HCT116 (cell line): ENCODE measurements at regions not wholly inside any gene's neighbourhood (a gene's known extent, or its start where the extent isn't known, plus 50 kb on each side); places are given as distances from the start of the nearest gene placed in this dataset.

Experiments
- ELF1 ChIP-seq: IDR thresholded peaks from 2 replicates; pipeline ENCODE4 v1.6.1; 2012; ENCODE audit warnings: low read depth, borderline replicate concordance
- POLR2A ChIP-seq: IDR thresholded peaks from 2 replicates; pipeline ENCODE4 v1.7.0; 2011; ENCODE audit warnings: borderline replicate concordance; ENCODE audit not compliant: insufficient read depth, insufficient read length; ENCODE audit errors: extremely low read depth
- POLR2AphosphoS5 ChIP-seq: IDR thresholded peaks from 2 replicates; pipeline ENCODE4 v1.6.1; 2011; ENCODE audit warnings: mild to moderate bottlenecking, low read depth, low read length, moderate library complexity
- RAD21 ChIP-seq: IDR thresholded peaks from 2 replicates; pipeline ENCODE4 v1.6.1; 2012; ENCODE audit warnings: low read depth, mild to moderate bottlenecking
- SIN3A ChIP-seq: IDR thresholded peaks from 2 replicates; pipeline ENCODE4 v1.6.1; 2012; ENCODE audit warnings: low read depth
- TF ChIP-seq, protein P1 (sequence below), 3 experiments: fragments of 200-600 bp in 1 of 3; sonication (generic) in 1 of 3; IDR thresholded peaks in 2 of 3; conservative IDR thresholded peaks in 1 of 3; 2 replicates each; pipeline ENCODE4 v1.5.1; 2012 to 2017; ENCODE audit warnings: low read depth in 2 of 3, low read length in 2 of 3, antibody characterized with exemption in 1 of 3, borderline replicate concordance in 1 of 3, control low read depth in 1 of 3, mild to moderate bottlenecking in 1 of 3, mixed read lengths in 1 of 3, mixed run types in 1 of 3, moderate library complexity in 1 of 3; ENCODE audit not compliant: insufficient read depth in 1 of 3

DNA sequence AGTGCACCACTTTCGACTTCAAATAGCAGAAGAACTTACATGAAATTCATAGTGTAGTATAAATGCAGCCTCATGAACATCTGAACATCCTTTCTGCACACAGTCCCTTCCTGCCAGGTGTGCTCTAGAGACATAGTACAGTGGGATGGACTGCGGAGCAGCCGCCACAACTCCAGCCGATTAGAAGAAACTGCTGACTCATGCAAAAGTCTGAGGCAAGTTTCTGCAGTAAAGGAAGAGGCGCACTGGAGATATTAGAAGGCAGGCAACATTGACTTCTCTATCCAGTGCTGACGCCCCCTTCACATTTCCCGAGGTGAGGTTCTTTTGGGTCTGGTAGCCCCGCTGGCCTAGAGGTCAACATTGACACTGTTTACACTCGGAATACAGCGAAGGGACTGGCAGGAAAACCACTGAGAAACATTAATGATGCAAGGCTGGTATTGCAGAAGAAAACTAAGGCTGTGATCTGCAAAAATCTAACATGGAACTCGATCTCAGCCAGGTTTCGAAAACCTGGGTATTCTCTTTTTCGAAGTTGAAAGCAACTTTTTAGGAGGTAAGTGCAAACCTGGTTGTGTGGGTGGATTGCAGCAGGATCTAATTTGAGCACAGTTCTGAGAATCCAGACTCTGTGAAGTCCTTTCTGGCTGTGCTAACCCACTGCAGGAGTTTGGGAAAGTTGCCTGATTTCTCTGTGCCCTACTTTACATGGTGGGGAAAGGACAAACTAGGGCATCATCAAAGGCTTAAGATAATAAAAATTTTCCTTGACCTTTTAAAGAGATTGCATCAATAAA lies 90.7 kb downstream of the CDC7 start:
- no peak for TF ChIP-seq RAD21
- TF ChIP-seq, protein P1, sequence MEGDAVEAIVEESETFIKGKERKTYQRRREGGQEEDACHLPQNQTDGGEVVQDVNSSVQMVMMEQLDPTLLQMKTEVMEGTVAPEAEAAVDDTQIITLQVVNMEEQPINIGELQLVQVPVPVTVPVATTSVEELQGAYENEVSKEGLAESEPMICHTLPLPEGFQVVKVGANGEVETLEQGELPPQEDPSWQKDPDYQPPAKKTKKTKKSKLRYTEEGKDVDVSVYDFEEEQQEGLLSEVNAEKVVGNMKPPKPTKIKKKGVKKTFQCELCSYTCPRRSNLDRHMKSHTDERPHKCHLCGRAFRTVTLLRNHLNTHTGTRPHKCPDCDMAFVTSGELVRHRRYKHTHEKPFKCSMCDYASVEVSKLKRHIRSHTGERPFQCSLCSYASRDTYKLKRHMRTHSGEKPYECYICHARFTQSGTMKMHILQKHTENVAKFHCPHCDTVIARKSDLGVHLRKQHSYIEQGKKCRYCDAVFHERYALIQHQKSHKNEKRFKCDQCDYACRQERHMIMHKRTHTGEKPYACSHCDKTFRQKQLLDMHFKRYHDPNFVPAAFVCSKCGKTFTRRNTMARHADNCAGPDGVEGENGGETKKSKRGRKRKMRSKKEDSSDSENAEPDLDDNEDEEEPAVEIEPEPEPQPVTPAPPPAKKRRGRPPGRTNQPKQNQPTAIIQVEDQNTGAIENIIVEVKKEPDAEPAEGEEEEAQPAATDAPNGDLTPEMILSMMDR (IDR thresholded peaks at IDR 0.05 in 2 of 3, conservative IDR thresholded peaks at IDR 0.05 in 1 of 3; ENCODE audit: borderline replicate concordance in 1 of 3, insufficient read depth in 1 of 3, low read depth in 2 of 3, low read length in 2 of 3) = no peak
- no peak for TF ChIP-seq SIN3A
- no peak for TF ChIP-seq POLR2A
- TF ChIP-seq ELF1 = no peak
- no peak for TF ChIP-seq POLR2AphosphoS5
